ENCODE measurements at regions not wholly inside any gene's neighbourhood (a gene's known extent, or its start where the extent isn't known, plus 50 kb on each side); places are given as distances from the start of the nearest gene placed in this dataset.
A peak's percentile ranks its signal among the peaks of the same experiment; 100 is the strongest.

DNA sequence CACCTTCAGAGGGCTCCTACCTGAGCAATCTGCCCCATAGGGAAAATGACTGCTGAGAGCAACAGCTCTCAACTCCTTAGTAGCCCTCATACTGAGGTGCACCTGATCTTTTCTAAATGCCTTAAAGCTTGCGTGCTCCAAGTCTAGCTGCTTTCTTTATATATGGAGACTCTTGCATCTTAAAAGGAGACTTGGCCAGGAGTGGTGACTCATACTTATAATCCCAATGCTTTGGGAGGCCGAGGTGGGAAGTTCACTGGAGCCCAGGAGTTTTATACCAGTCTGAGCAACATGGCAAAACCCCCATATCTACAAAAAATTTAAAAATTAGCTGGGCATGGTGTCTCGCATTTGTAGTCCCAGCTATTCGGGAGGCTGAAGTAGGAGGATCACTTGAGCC, 78.1 kb upstream of the TRIM2 start:
- Histone ChIP-seq H3K36me3 (ENCODE audit: control insufficient read depth in 1 of 2, insufficient read depth in 2 of 2, low read length in 2 of 2) (no peaks in the 10 kb centered on the region), H2BK5ac (ENCODE audit: low read depth, low read length, poor library complexity) (no peak overlapping the region), H3K4me2 (ENCODE audit: low read length) (no peak overlapping the region), H3K27ac (ENCODE audit: low read depth, low read length) (no peak overlapping the region), H3K79me1 (ENCODE audit: low read length) (no peaks in the 10 kb centered on the region), H3K4me3 (ENCODE audit: low read depth, low read length) (no peak overlapping the region), H3K9ac (ENCODE audit: low read length) (no peak overlapping the region), H3K4me1 (ENCODE audit: control insufficient read depth in 1 of 2, insufficient read depth in 2 of 2, low read length in 2 of 2) (no peaks in the 10 kb centered on the region), H2AFZ (ENCODE audit: insufficient read depth, low read length, poor library complexity) (no peak overlapping the region), H3K4ac (ENCODE audit: low read depth, low read length) (no peak overlapping the region), H2AK5ac (ENCODE audit: low read length) (no peak overlapping the region), H3K23ac (ENCODE audit: low read length) (no peak overlapping the region), H3K79me2 (ENCODE audit: control insufficient read depth, insufficient read depth, low read length, poor library complexity) (no peaks in the 10 kb centered on the region), H3K9me3 (ENCODE audit: insufficient read depth, low read depth, low read length) (peaks cover 5% of the 10 kb centered on the region), H2BK120ac (ENCODE audit: insufficient read depth, low read length, poor library complexity) (no peak overlapping the region), H2BK12ac (ENCODE audit: low read length) (no peak overlapping the region), H3K27me3 (ENCODE audit: insufficient read depth, low read length) (no peaks in the 10 kb centered on the region), H4K12ac (ENCODE audit: low read depth, low read length) (no peak overlapping the region), H3K18ac (ENCODE audit: low read length) (no peak overlapping the region), H4K8ac (ENCODE audit: low read depth, low read length) (no peak overlapping the region), H4K91ac (ENCODE audit: low read depth, low read length) (no peak overlapping the region), H3K14ac (ENCODE audit: low read length) (no peak overlapping the region)
- WGBS (ENCODE audit: extremely low coverage, insufficient coverage, insufficient read length) = no CpG with 5 or more reads among the region's 4 CpGs
- no peak for DNase-seq

DNA sequence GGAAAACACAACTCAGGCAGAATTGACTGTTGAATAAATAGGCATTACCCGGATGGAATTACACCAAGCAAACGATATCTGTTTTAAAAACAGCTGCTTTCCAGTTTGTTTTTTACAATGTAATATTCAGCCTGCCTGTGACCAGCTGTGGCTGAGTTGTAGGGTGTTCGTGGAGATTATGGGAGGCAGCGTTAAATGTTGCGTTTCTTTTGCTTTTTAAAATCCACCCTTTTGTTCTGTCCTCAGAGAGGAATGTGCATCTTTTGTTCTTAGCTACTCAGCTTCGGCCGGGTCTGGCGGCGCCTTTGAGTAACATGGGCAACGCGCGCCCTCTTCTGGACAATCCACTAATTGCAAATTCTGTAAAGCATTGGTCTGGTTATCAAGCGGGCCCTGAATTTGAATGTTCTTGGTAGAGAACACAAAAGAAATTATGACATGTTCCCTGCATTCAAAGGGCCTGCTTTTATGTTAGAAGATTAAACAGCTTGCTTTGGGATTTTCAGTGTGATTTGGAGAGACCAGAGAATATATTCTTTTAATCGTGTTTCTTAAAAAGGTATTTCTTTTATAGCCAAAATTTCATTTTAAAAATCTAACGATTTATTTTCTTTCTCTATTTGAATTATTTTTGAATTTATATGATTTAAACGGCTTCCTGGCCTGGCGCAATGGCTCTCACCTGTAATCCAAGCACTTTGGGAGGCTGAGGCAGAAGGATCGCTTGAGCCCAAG, 76.3 kb upstream of the TRIM2 start:
- Histone ChIP-seq H3K79me1 (ENCODE audit: low read length) (no peaks in the 10 kb centered on the region), H3K4me3 (ENCODE audit: low read depth, low read length) (no peak overlapping the region), H3K18ac (ENCODE audit: low read length) (no peak overlapping the region), H3K27me3 (ENCODE audit: insufficient read depth, low read length) (no peaks in the 10 kb centered on the region), H4K8ac (ENCODE audit: low read depth, low read length) (no peak overlapping the region), H3K23ac (ENCODE audit: low read length) (no peak overlapping the region), H3K4me1 (ENCODE audit: control insufficient read depth in 1 of 2, insufficient read depth in 2 of 2, low read length in 2 of 2) (no peaks in the 10 kb centered on the region), H2BK12ac (ENCODE audit: low read length) (no peak overlapping the region), H2BK120ac (ENCODE audit: insufficient read depth, low read length, poor library complexity) (no peak overlapping the region), H4K91ac (ENCODE audit: low read depth, low read length) (no peak overlapping the region), H2AK5ac (ENCODE audit: low read length) (no peak overlapping the region), H2AFZ (ENCODE audit: insufficient read depth, low read length, poor library complexity) (peak overlapping the region; percentile 84), H3K4me2 (ENCODE audit: low read length) (peak overlapping the region; percentile 40), H4K12ac (ENCODE audit: low read depth, low read length) (no peak overlapping the region), H3K27ac (ENCODE audit: low read depth, low read length) (no peak overlapping the region), H3K9ac (ENCODE audit: low read length) (no peak overlapping the region), H2BK5ac (ENCODE audit: low read depth, low read length, poor library complexity) (no peak overlapping the region), H3K79me2 (ENCODE audit: control insufficient read depth, insufficient read depth, low read length, poor library complexity) (no peaks in the 10 kb centered on the region), H3K14ac (ENCODE audit: low read length) (no peak overlapping the region), H3K9me3 (ENCODE audit: insufficient read depth, low read depth, low read length) (peaks cover 5% of the 10 kb centered on the region), H3K36me3 (ENCODE audit: control insufficient read depth in 1 of 2, insufficient read depth in 2 of 2, low read length in 2 of 2) (no peaks in the 10 kb centered on the region), H3K4ac (ENCODE audit: low read depth, low read length) (no peak overlapping the region)
- DNase-seq = peak; percentile 84 to 97
- WGBS (ENCODE audit: extremely low coverage, insufficient coverage, insufficient read length) = no CpG with 5 or more reads among the region's 18 CpGs

DNA sequence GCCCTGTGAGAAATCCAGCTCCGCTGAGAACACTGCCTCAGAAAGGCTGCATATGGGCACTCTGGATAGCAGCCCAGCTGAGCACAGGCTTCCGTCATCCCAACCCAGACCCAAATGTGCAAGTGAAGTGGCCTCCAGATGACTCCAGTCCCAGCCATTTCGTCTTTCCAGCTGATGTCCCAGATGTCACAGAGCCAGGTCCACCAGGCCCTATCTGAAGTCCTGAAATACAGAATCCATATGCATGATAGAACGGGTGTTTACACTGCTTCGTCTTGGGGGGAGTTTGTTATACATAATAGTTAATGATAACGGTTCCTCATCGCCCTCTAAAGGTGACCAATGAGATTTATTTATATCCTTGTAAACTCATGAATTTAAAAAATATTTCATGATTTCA, 72.6 kb upstream of the TRIM2 start:
- H4K91ac ChIP-seq (ENCODE audit: low read depth, low read length) = no peak overlapping the region
- H3K27me3 ChIP-seq (ENCODE audit: insufficient read depth, low read length) = no peaks in the 10 kb centered on the region
- no peak overlapping the region for H2AFZ ChIP-seq (ENCODE audit: insufficient read depth, low read length, poor library complexity)
- H3K9me3 ChIP-seq (ENCODE audit: insufficient read depth, low read depth, low read length) = peaks cover 5% of the 10 kb centered on the region
- no peak overlapping the region for H3K18ac ChIP-seq (ENCODE audit: low read length)
- no peak for DNase-seq
- WGBS (ENCODE audit: extremely low coverage, insufficient coverage, insufficient read length) = no CpG with 5 or more reads among the region's 7 CpGs
- H2BK120ac ChIP-seq (ENCODE audit: insufficient read depth, low read length, poor library complexity) = no peak overlapping the region
- H3K23ac ChIP-seq (ENCODE audit: low read length) = no peak overlapping the region
- H3K4me1 ChIP-seq (ENCODE audit: control insufficient read depth in 1 of 2, insufficient read depth in 2 of 2, low read length in 2 of 2) = no peaks in the 10 kb centered on the region
- H3K4ac ChIP-seq (ENCODE audit: low read depth, low read length) = no peak overlapping the region
- H3K4me3 ChIP-seq (ENCODE audit: low read depth, low read length) = no peak overlapping the region
- H2AK5ac ChIP-seq (ENCODE audit: low read length) = no peak overlapping the region
- H4K12ac ChIP-seq (ENCODE audit: low read depth, low read length) = no peak overlapping the region
- no peaks in the 10 kb centered on the region for H3K36me3 ChIP-seq (ENCODE audit: control insufficient read depth in 1 of 2, insufficient read depth in 2 of 2, low read length in 2 of 2)
- no peak overlapping the region for H3K14ac ChIP-seq (ENCODE audit: low read length)
- no peak overlapping the region for H4K8ac ChIP-seq (ENCODE audit: low read depth, low read length)
- no peak overlapping the region for H3K9ac ChIP-seq (ENCODE audit: low read length)
- H3K79me2 ChIP-seq (ENCODE audit: control insufficient read depth, insufficient read depth, low read length, poor library complexity) = no peaks in the 10 kb centered on the region
- H2BK5ac ChIP-seq (ENCODE audit: low read depth, low read length, poor library complexity) = no peak overlapping the region
- no peak overlapping the region for H2BK12ac ChIP-seq (ENCODE audit: low read length)
- H3K79me1 ChIP-seq (ENCODE audit: low read length) = no peaks in the 10 kb centered on the region
- H3K27ac ChIP-seq (ENCODE audit: low read depth, low read length) = no peak overlapping the region
- H3K4me2 ChIP-seq (ENCODE audit: low read length) = no peak overlapping the region

DNA sequence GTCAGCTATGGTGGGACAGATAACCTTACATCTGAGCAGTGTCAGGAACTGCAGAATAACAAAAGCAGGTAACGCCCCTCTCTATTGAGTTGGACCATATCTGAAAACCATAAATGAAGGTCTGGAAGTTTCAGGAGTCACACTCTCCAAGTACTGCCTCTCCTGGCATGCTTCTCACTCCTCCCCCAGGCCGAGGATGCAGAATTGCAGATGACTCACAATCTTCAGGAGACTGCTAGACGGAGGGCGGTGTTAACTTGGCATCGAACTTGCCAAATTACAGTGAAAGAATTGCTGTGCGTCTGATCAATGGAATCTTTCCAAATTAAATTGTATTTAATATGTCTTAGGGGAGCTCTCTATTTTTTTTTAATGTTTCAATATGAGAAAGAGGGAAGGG, 67.1 kb upstream of the TRIM2 start:
- Histone ChIP-seq H2AK5ac (ENCODE audit: low read length) (no peak overlapping the region), H4K12ac (ENCODE audit: low read depth, low read length) (no peak overlapping the region), H2BK5ac (ENCODE audit: low read depth, low read length, poor library complexity) (no peak overlapping the region), H3K9me3 (ENCODE audit: insufficient read depth, low read depth, low read length) (no peaks in the 10 kb centered on the region), H3K9ac (ENCODE audit: low read length) (no peak overlapping the region), H3K4me3 (ENCODE audit: low read depth, low read length) (no peak overlapping the region), H3K4me1 (ENCODE audit: control insufficient read depth in 1 of 2, insufficient read depth in 2 of 2, low read length in 2 of 2) (no peaks in the 10 kb centered on the region), H4K91ac (ENCODE audit: low read depth, low read length) (no peak overlapping the region), H3K36me3 (ENCODE audit: control insufficient read depth in 1 of 2, insufficient read depth in 2 of 2, low read length in 2 of 2) (no peaks in the 10 kb centered on the region), H3K14ac (ENCODE audit: low read length) (no peak overlapping the region), H3K79me1 (ENCODE audit: low read length) (no peaks in the 10 kb centered on the region), H2BK12ac (ENCODE audit: low read length) (no peak overlapping the region), H3K18ac (ENCODE audit: low read length) (no peak overlapping the region), H3K23ac (ENCODE audit: low read length) (no peak overlapping the region), H3K79me2 (ENCODE audit: control insufficient read depth, insufficient read depth, low read length, poor library complexity) (no peaks in the 10 kb centered on the region), H3K4me2 (ENCODE audit: low read length) (no peak overlapping the region), H2BK120ac (ENCODE audit: insufficient read depth, low read length, poor library complexity) (no peak overlapping the region), H2AFZ (ENCODE audit: insufficient read depth, low read length, poor library complexity) (no peak overlapping the region), H3K27ac (ENCODE audit: low read depth, low read length) (no peak overlapping the region), H3K27me3 (ENCODE audit: insufficient read depth, low read length) (no peaks in the 10 kb centered on the region), H4K8ac (ENCODE audit: low read depth, low read length) (no peak overlapping the region), H3K4ac (ENCODE audit: low read depth, low read length) (no peak overlapping the region)
- DNase-seq = peak in 1 of 2 donors; percentile 30
- WGBS (ENCODE audit: extremely low coverage, insufficient coverage, insufficient read length) = no CpG with 5 or more reads among the region's 6 CpGs
